ENCODE measurements at regions not wholly inside any gene's neighbourhood (a gene's known extent, or its start where the extent isn't known, plus 50 kb on each side); places are given as distances from the start of the nearest gene placed in this dataset.

GRCh38 chr13:40197936-40198595, 468.4 kb downstream of the FOXO1 start:
- DNase-seq, result no peak

- no peak for DNase-seq
These were observed 466.0 kb downstream of the FOXO1 start for GRCh38 chr13:40200273-40200978.

GRCh38 chr13:40204246-40204645, 462.2 kb downstream of the FOXO1 start:
- no peak for DNase-seq

DNA sequence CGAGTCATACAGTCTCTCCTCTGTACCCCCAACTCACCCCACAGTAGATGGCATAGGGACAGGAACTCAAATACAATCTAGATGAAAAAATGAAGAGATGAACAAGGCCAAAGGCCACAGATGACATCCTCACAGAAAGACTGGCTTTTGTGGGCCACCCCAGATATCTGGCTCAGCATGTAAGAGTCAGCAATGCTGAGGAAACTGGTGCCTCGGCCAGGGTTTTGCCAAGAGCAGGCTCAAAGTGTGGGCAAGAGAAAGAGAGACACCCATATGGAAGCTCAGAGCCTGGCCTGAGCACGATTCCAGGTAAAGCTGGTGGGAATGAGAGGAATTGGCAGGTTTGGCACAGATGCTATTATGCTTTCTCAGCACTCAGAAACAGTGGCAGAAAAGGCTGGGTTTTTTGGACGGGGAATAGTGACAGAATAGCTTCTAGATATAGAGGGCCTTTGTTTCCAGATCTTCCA, 460.6 kb downstream of the FOXO1 start:
- no peak for DNase-seq

GRCh38 chr13:40206241-40207000, 460.0 kb downstream of the FOXO1 start:
- DNase-seq, result no peak

DNA sequence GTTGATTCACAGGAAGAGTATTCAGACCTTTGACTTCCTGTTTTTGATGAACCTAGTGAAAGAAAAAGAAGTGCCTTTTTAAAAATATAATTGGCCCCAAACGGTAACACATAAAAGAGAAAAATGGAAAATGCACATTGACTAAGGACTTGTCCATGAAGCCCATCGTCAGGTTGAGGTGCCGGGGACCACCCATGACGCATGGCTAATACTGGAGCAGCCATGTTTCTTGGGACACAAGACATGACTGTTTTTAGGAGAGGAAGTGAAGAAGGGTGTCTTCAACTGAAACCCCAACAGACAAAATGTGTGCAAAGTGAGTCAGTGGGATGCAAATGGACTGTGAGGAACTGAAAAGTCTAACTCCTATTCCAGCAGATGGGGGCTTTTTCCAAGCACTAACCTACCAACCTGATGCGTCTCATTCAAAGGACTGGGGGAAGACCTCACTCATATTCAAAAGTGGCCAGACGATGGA, 459.4 kb downstream of the FOXO1 start:
- DNase-seq, result no peak

DNA sequence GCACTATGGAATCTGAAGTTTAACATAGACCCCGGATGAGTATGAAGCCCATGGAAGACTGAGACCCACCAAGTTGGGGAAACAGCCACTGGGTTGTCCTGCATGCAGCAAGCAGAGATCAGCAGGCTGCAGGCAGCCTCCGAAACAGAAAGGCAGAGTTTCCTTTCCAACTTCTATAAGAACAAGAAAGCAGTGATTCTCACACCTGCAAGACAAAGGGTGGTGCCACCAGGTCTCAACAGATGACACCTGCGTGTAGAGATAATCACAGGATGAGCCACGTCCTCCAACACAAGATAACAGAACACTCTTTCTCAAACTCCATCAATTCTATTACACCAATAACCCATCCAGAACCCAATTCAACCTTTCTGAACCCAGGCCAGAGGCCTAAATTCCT, 457.9 kb downstream of the FOXO1 start:
- DNase-seq, result no peak

GRCh38 chr13:40210865-40211585, 455.4 kb downstream of the FOXO1 start:
- DNase-seq, result no peak

- DNase-seq, result no peak
These were observed 454.9 kb downstream of the FOXO1 start for GRCh38 chr13:40211586-40211968.

- no peak for DNase-seq
These were observed 452.7 kb downstream of the FOXO1 start for GRCh38 chr13:40213779-40214178.

DNA sequence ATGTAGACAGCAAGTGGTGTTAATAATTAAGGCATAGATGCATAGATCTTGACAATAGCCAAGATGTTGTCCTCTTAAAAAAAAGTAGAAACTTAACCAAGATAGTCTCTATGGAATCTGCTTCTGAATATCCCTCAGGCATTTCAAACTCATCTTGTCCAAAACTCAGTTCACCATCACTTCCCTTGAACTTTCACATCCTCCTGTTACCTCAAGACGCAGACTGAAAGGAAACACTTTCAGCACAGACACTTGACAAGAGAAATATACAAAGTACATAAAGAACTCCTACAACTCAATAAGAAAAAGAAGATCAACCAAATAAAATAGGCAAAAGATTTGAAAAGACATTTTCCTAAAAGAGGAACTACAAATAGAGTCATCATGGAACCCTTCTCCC, 451.1 kb downstream of the FOXO1 start:
- no peak for DNase-seq

DNA sequence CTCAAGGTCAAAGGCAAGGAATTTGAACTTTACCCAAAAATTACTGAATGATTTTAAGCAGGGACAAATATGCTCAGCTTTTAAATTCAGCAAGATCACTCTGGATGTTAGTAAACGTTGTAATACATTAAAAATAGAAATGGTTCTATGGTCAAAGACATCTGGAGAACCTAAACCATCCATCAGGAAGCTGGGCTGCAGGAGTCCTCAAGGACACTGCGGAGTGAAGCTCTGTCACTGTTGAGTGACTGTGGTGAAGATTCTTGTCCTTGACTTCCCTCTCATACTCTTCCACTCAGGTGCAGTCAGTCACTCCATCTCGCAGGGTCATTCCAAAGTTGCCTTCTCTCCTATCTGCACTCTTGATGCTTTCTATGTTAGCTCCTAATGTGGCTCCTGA, 450.7 kb downstream of the FOXO1 start:
- DNase-seq, result no peak

DNA sequence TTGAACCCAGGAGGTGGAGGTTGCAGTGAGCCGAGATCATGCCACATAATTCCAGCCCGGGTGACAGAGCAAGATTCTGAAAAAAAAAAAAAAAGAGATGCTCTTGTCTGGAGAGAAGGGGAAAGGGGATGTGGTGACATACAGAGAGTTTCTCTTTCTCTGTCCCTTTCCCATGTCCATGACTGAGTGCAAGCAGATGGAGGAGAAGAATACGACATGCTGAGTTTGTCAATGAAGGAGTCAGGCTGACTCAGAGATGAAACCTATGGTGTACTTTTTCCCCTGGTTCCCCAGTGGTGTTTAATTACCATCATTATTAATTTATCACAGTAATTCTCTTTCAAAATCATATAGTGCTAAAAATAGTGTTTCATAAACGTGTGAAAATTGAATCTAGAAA, 448.8 kb downstream of the FOXO1 start:
- DNase-seq, result no peak

GRCh38 chr13:40220299-40220935, 446.0 kb downstream of the FOXO1 start:
- DNase-seq, result no peak

DNA sequence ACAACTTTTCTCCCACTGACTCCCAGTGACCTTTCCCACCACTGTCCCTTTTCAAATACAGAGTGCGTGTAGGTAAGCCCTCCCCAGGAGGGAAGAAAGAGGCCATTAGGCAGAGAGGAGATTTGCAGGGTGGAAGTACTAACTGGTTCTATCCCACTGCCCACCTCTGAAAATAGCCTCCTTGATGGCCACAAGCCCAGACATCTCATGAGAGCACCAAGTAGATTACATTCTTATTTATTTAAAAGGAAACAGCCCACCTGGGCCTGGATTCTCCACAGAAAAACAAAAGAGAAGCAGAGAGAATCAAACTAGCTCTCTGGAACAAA, 445.3 kb downstream of the FOXO1 start:
- DNase-seq, result no peak

DNA sequence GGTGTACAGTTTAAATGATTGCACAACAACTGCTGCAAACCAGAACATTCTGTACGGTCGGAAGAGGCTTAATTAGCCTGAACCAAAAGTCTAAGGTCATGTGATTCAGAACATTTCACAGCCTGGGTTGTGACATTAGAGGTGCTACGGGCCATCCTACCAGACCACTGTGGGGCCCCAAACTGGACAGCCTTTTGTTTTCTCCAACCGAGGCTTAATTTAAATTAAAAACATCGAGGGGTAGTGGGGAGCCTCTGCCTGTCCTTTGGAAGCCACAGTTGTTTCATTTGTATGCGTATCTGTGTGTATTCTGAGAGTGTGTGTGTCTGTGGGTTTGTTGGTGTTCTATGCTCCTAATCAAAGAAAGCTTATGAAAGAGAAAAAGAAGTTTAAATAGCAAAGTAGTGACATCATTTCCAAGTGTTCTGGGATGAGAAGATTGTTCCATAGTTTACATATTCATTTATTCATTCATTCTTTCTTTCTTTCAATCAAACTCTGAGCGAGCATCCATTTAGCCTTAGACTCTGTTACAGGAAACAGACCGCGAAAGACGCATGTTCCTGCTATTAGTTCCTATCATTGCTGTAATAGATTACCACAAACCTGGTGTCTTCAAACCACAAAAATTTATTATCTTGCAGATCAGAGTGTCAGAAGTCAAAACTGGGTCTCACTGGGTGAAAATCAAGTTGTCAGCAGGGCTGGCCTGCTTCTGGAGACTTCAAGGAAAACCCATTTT, 444.8 kb downstream of the FOXO1 start:
- no peak for DNase-seq

GRCh38 chr13:40223585-40223984, 442.9 kb downstream of the FOXO1 start:
- no peak for DNase-seq

- DNase-seq, result no peak
These were observed 437.9 kb downstream of the FOXO1 start for GRCh38 chr13:40228496-40228895.

DNA sequence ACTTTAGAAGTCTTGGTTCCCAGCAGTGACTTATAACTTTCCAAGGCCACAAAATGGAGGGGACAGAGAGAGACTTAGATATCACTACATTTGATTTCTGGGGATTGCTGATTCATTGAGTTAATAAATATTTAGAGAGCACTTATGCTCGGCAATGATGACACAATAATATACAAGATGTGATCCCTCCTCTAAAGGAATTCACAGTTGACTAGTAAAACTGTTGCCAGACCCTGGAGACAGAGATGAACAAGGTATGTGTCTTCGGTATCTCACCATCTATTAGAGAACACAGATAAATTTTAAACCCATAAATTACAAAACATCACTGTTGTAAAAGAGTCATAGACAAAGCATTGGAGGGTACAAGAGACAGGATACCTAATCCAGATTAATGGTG, 437.5 kb downstream of the FOXO1 start:
- DNase-seq, result no peak

- no peak for DNase-seq
These were observed 435.6 kb downstream of the FOXO1 start for GRCh38 chr13:40230833-40231266.

DNA sequence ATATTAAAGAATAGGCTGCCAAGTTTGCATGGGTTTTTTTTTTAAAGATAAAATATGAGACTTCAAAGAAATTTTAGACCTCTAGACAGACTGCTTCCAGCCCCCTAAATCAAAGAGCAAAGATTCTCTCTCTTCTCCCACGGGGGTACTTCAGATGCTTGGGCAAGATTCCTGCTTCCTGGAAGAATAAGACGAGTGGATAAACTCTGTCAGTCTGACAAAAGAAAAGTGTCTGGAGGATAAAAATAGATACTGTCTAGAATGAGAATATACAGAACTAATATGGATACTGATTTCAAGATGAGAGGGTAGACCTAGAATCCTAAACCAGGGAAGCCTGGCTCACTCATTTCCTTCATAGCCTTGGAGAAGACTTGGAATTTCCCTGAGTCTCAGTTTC, 435.1 kb downstream of the FOXO1 start:
- no peak for DNase-seq

- DNase-seq, result no peak
These were observed 434.7 kb downstream of the FOXO1 start for GRCh38 chr13:40231751-40232150.

Data from NCI-H1930 (cell line).